Esophagus muscularis mucosa (tissue), 4 donors: ENCODE measurements at regions not wholly inside any gene's neighbourhood (a gene's known extent, or its start where the extent isn't known, plus 50 kb on each side); places are given as distances from the start of the nearest gene placed in this dataset.

Source experiments
- CTCF ChIP-seq, 3 experiments: fragments of 200-600 bp in 2 of 3; fragments of 450-650 bp in 1 of 3; sonication (generic) in 2 of 3; IDR thresholded peaks; one replicate each; pipeline ENCODE4 v1.5.1; 2017 to 2019; ENCODE audit warnings: antibody characterized with exemption in 3 of 3, mild to moderate bottlenecking in 2 of 3, moderate library complexity in 1 of 3
- EP300 ChIP-seq: sonication (generic); formaldehyde crosslinking; IDR thresholded peaks from one replicate; pipeline ENCODE4 v1.6.1; 2017; ENCODE audit warnings: antibody characterized with exemption
- POLR2AphosphoS5 ChIP-seq, 2 donors: sonication (generic); formaldehyde crosslinking; IDR thresholded peaks; one replicate each; pipeline ENCODE4 v1.6.1; 2017; ENCODE audit warnings: antibody characterized with exemption in 2 of 2

GRCh38 chr11:96714689-96715088 is 324.9 kb downstream of the JRKL start:
- no peak for TF ChIP-seq EP300
- TF ChIP-seq CTCF (IDR thresholded peaks at IDR 0.05) = no peak
- no peak for TF ChIP-seq POLR2AphosphoS5 (IDR thresholded peaks at IDR 0.05)
